Left cardiac atrium (tissue), 4 donors: ENCODE measurements at regions not wholly inside any gene's neighbourhood (a gene's known extent, or its start where the extent isn't known, plus 50 kb on each side); places are given as distances from the start of the nearest gene placed in this dataset.
A peak's percentile ranks its signal among the peaks of the same experiment; 100 is the strongest.
"Not testable (repeated sequence)": the region's sequence is repeated elsewhere in the genome, so short reads cannot be mapped to it uniquely, and the experiment has no call there.

Experiments
- ATAC-seq, 2 donors: fragments of 200-7000 bp; cut with Tn5 transposase; one replicate each; pipeline ENCODE4 v1.9.1; 2020; ENCODE audit warnings: mild to moderate bottlenecking in 2 of 2, moderate library complexity in 2 of 2
- DNase-seq: peaks from one replicate; pipeline ENCODE4 v3.0.0-alpha.2; 2020
- intact Hi-C, 2 donors: fragments of 100-400 bp; cut with DNase I; formaldehyde crosslinking; loops; one replicate each; pipeline versions ENCODE4 v1.14.1 to v1.15.1; 2022 to 2023
- donor health status: DM: no; HTN: yes; CAD: no.
- donor health status: DM: no; HTN: yes; CAD: no; lungs with severe emphysema.
- donor health status: DM: yes; HTN: yes; CAD: no.
- donor health status: Dilated cardiomyopathy.

GRCh38 chr3:88000853-88001252 is 58.0 kb downstream of the CGGBP1 start:
- intact Hi-C loops = loop anchor here in 1 of 2 donors (5.0 to 10.0 kb wide), 2 partner anchors 226 to 649 kb away; no protein-coding TSS in a partner anchor
- ATAC-seq (peak in 1 of 2 donors; percentile 43), DNase-seq (peak; percentile 23)

- peak in 1 of 2 donors; percentile 38 for ATAC-seq
- intact Hi-C loops = no loop called here
- no peak for DNase-seq
These were observed 60.8 kb downstream of the CGGBP1 start for GRCh38 chr3:87997966-87998365.

GRCh38 chr3:87997298-87997697 is 61.5 kb downstream of the CGGBP1 start:
- ATAC-seq (peak in 1 of 2 donors; percentile 34), DNase-seq (no peak)
- intact Hi-C loops = no loop called here

- ATAC-seq = no peak
- intact Hi-C loops = no loop called here
- DNase-seq = no peak
These were observed 61.9 kb downstream of the CGGBP1 start for GRCh38 chr3:87996882-87997281.

- DNase-seq (no peak), ATAC-seq (no peak)
- intact Hi-C loops = no loop called here
These were observed 65.2 kb downstream of the CGGBP1 start for GRCh38 chr3:87993566-87993965.

- DNase-seq (no peak), ATAC-seq (no peak)
- intact Hi-C loops = no loop called here
These were observed 70.9 kb downstream of the CGGBP1 start for GRCh38 chr3:87987952-87988351.

GRCh38 chr3:87982421-87982820 is 76.4 kb downstream of the CGGBP1 start:
- ATAC-seq (no peak), DNase-seq (no peak)
- intact Hi-C loops = no loop called here

GRCh38 chr3:87979527-87979926 is 79.3 kb downstream of the CGGBP1 start:
- intact Hi-C loops = no loop called here
- DNase-seq = no peak
- ATAC-seq = no peak

GRCh38 chr3:87977765-87978164 is 81.0 kb downstream of the CGGBP1 start:
- DNase-seq (no peak), ATAC-seq (no peak)
- intact Hi-C loops = no loop called here

GRCh38 chr3:87975716-87976115 is 83.1 kb downstream of the CGGBP1 start:
- intact Hi-C loops = no loop called here
- ATAC-seq (no peak), DNase-seq (no peak)

GRCh38 chr3:87973906-87974305 is 84.9 kb downstream of the CGGBP1 start:
- ATAC-seq = no peak
- no peak for DNase-seq
- intact Hi-C loops = no loop called here

- intact Hi-C loops = no loop called here
- ATAC-seq (no peak), DNase-seq (no peak)
These were observed 89.2 kb downstream of the CGGBP1 start for GRCh38 chr3:87969620-87970019.

- intact Hi-C loops = no loop called here
- DNase-seq (no peak), ATAC-seq (no peak)
These were observed 90.1 kb downstream of the CGGBP1 start for GRCh38 chr3:87968668-87969067.

- DNase-seq (no peak), ATAC-seq (no peak)
- intact Hi-C loops = no loop called here
These were observed 100.5 kb downstream of the CGGBP1 start for GRCh38 chr3:87958289-87958688.

GRCh38 chr3:87957575-87957974 is 101.2 kb downstream of the CGGBP1 start:
- DNase-seq = no peak
- ATAC-seq = no peak
- intact Hi-C loops = no loop called here

- DNase-seq (no peak), ATAC-seq (no peak)
- intact Hi-C loops = no loop called here
These were observed 109.0 kb downstream of the CGGBP1 start for GRCh38 chr3:87949879-87950208.

GRCh38 chr3:87949189-87949878 is 109.5 kb downstream of the CGGBP1 start:
- DNase-seq = no peak
- ATAC-seq = no peak
- intact Hi-C loops = no loop called here

- DNase-seq, intact Hi-C loops, ATAC-seq: not testable (repeated sequence)
These were observed 112.8 kb downstream of the CGGBP1 start for GRCh38 chr3:87946007-87946406.

- DNase-seq, ATAC-seq, intact Hi-C loops: not testable (repeated sequence)
These were observed 116.5 kb downstream of the CGGBP1 start for GRCh38 chr3:87942256-87942655.

GRCh38 chr3:87924485-87924884 is 134.3 kb downstream of the CGGBP1 start:
- intact Hi-C loops = no loop called here
- DNase-seq (no peak), ATAC-seq (no peak)

GRCh38 chr3:87920549-87920948 is 138.3 kb downstream of the CGGBP1 start:
- DNase-seq (no peak), ATAC-seq (no peak)
- intact Hi-C loops = no loop called here

GRCh38 chr3:87901141-87901540 is 157.7 kb downstream of the CGGBP1 start:
- ATAC-seq (no peak), DNase-seq (no peak)
- intact Hi-C loops = no loop called here
